IMR-90 (cell line): ENCODE measurements at regions not wholly inside any gene's neighbourhood (a gene's known extent, or its start where the extent isn't known, plus 50 kb on each side); places are given as distances from the start of the nearest gene placed in this dataset.

Source experiments
- ATAC-seq: fragments of 200-7000 bp; cut with Tn5 transposase; 2 replicates; pipeline ENCODE4 v1.9.1; 2020; ENCODE audit warnings: low read depth, mild to moderate bottlenecking, moderate library complexity
- BruUV-seq: library from RNA; stranded (reverse); fragments of 400-500 nt; replicated peaks from 2 replicates; lab custom pipeline; 2021; lab: Mats Ljungman, UMichigan
- CTCF ChIA-PET: fragments of 300-600 bp; formaldehyde crosslinking; extraction: SDS; loops from one replicate; lab custom pipeline; 2021; ENCODE audit warnings: antibody characterized with exemption; lab: Yijun Ruan, JAX
- POLR2A ChIA-PET: fragments of 300-600 bp; sonication (Branson Sonifier 250); formaldehyde crosslinking; loops from one replicate; lab custom pipeline; 2022; ENCODE audit warnings: antibody characterized with exemption; ENCODE audit not compliant: unreplicated experiment; lab: Charles Lee
- DNase-seq: peaks from one replicate; pipeline ENCODE4 v3.0.0; 2013
- H2AFZ ChIP-seq: replicated peaks from 2 replicates; pipeline ENCODE3; 2013; ENCODE audit warnings: low read length, mild to moderate bottlenecking; ENCODE audit not compliant: poor library complexity
- H2AK5ac ChIP-seq: 2 replicates; pipeline ENCODE4 v1.6.1; 2013; ENCODE audit warnings: low read depth, low read length, inconsistent platforms
- H2AK9ac ChIP-seq: replicated peaks from 2 replicates; pipeline ENCODE3; 2013; ENCODE audit warnings: mild to moderate bottlenecking, low read depth, low read length, moderate library complexity; ENCODE audit not compliant: poor library complexity
- H2BK120ac ChIP-seq: 2 replicates; pipeline ENCODE4 v1.6.1; 2013; ENCODE audit warnings: low read depth, low read length, inconsistent platforms
- H2BK15ac ChIP-seq: 3 replicates; pipeline ENCODE4 v1.6.1; 2013; ENCODE audit warnings: low read depth, low read length, inconsistent platforms
- H2BK20ac ChIP-seq: 2 replicates; pipeline ENCODE4 v1.6.1; 2013; ENCODE audit warnings: low read depth, mild to moderate bottlenecking, inconsistent platforms, low read length, moderate library complexity
- H2BK5ac ChIP-seq: 2 replicates; pipeline ENCODE4 v1.6.1; 2013; ENCODE audit warnings: mild to moderate bottlenecking, low read depth, low read length, inconsistent platforms; ENCODE audit not compliant: poor library complexity, severe bottlenecking
- H3K14ac ChIP-seq: replicated peaks from 2 replicates; pipeline ENCODE4 v1.6.1; 2013; ENCODE audit warnings: low read depth, low read length, inconsistent platforms
- H3K18ac ChIP-seq: 2 replicates; pipeline ENCODE4 v1.6.1; 2013; ENCODE audit warnings: low read depth, low read length, control low read depth
- H3K23ac ChIP-seq: 2 replicates; pipeline ENCODE4 v1.6.1; 2013; ENCODE audit warnings: low read depth, low read length, inconsistent platforms
- H3K27ac ChIP-seq: 2 replicates; pipeline ENCODE4 v1.5.1; 2013; ENCODE audit warnings: mild to moderate bottlenecking, control low read depth, low read length; ENCODE audit not compliant: insufficient read depth
- H3K27me3 ChIP-seq: 2 replicates; pipeline ENCODE4 v1.6.1; 2013; ENCODE audit warnings: low read length; ENCODE audit not compliant: control insufficient read depth, insufficient read depth
- H3K36me3 ChIP-seq: 2 replicates; pipeline ENCODE4 v1.6.1; 2013; ENCODE audit warnings: low read length, mixed read lengths; ENCODE audit not compliant: control insufficient read depth, insufficient read depth
- H3K4ac ChIP-seq: 2 replicates; pipeline ENCODE4 v1.6.1; 2013; ENCODE audit warnings: low read depth, low read length, inconsistent platforms
- H3K4me1 ChIP-seq: 2 replicates; pipeline ENCODE4 v1.6.1; 2013; ENCODE audit warnings: low read length, mixed read lengths; ENCODE audit not compliant: control insufficient read depth, insufficient read depth
- H3K4me2 ChIP-seq: 2 replicates; pipeline ENCODE4 v1.6.1; 2013; ENCODE audit warnings: low read depth, mild to moderate bottlenecking, control low read depth, low read length, moderate library complexity
- H3K4me3 ChIP-seq: 2 replicates; pipeline ENCODE4 v1.5.1; 2013; ENCODE audit warnings: low read depth, mild to moderate bottlenecking, control low read depth, low read length, moderate library complexity; ENCODE audit not compliant: insufficient read depth
- H3K56ac ChIP-seq: 2 replicates; pipeline ENCODE4 v1.6.1; 2013; ENCODE audit warnings: low read length, inconsistent platforms; ENCODE audit not compliant: insufficient read depth; ENCODE audit errors: extremely low read depth
- H3K79me1 ChIP-seq, 2 experiments: 2 replicates each; pipeline ENCODE4 v1.6.1; 2013; ENCODE audit warnings: low read length in 2 of 2, inconsistent platforms in 1 of 2, low read depth in 1 of 2
- H3K9ac ChIP-seq: 2 replicates; pipeline ENCODE4 v1.6.1; 2013; ENCODE audit warnings: low read depth, low read length, control low read depth
- H3K9me1 ChIP-seq: 2 replicates; pipeline ENCODE4 v1.6.1; 2013; ENCODE audit warnings: low read length, inconsistent platforms; ENCODE audit not compliant: insufficient read depth
- H3K9me3 ChIP-seq: 2 replicates; pipeline ENCODE4 v1.6.1; 2013; ENCODE audit warnings: low read length; ENCODE audit not compliant: control insufficient read depth, insufficient read depth
- H4K20me1 ChIP-seq: 2 replicates; pipeline ENCODE4 v1.6.1; 2013; ENCODE audit warnings: low read length, inconsistent platforms; ENCODE audit not compliant: insufficient read depth
- H4K5ac ChIP-seq: 2 replicates; pipeline ENCODE4 v1.6.1; 2013; ENCODE audit warnings: mild to moderate bottlenecking, low read depth, low read length, control low read depth
- H4K8ac ChIP-seq, 2 experiments: 2 replicates each; pipeline ENCODE4 v1.6.1; 2013; ENCODE audit warnings: low read depth in 2 of 2, low read length in 2 of 2, control low read depth in 1 of 2, inconsistent platforms in 1 of 2
- H4K91ac ChIP-seq: 2 replicates; pipeline ENCODE4 v1.6.1; 2013; ENCODE audit warnings: low read depth, low read length, inconsistent platforms; ENCODE audit not compliant: insufficient read depth
- CEBPB ChIP-seq: IDR thresholded peaks from 2 replicates; pipeline ENCODE4 v1.6.1; 2012; ENCODE audit warnings: low read depth, low read length, improper control_type of control experiment
- MXI1 ChIP-seq: IDR thresholded peaks from 2 replicates; pipeline ENCODE4 v1.6.1; 2012; ENCODE audit warnings: low read depth, mild to moderate bottlenecking, low read length, moderate library complexity, borderline replicate concordance
- NFE2L2 ChIP-seq: fragments of 150-350 bp; IDR thresholded peaks from 2 replicates; pipeline ENCODE4 v1.6.1; 2016; ENCODE audit warnings: low read depth, mild to moderate bottlenecking, low read length
- WGBS, 2 experiments: methylation state at CpG; one replicate each; pipeline versions ENCODE4 v1.1.5 to v1.1.7; 2013; ENCODE audit warnings: missing lambda C conversion rate in 2 of 2; ENCODE audit not compliant: insufficient read length in 1 of 2; ENCODE audit errors: extremely low coverage in 2 of 2; 5-methylcytosine and 5-hydroxymethylcytosine counted together
- dilution Hi-C: fragments of 300-500 bp; cut with HindIII; formaldehyde crosslinking; loops from one replicate; pipeline ENCODE4 v1.14.3; 2018; ENCODE audit warnings: low sequenced_read_pairs; ENCODE audit not compliant: unreplicated experiment
- in situ Hi-C: fragments of 300-500 bp; cut with MboI; formaldehyde crosslinking; loops from 3 replicates; pipeline ENCODE4 v1.14.3; 2019; ENCODE audit warnings: low sequenced_read_pairs, inconsistent platforms, mixed read lengths
- intact Hi-C: fragments of 100-400 bp; cut with micrococcal nuclease; formaldehyde crosslinking; loops from 2 replicates; pipeline ENCODE4 v1.10.0; 2022
- TF ChIP-seq, protein P1 (sequence below): fragments of 150-350 bp; IDR thresholded peaks from 2 replicates; pipeline ENCODE4 v1.6.1; 2016; ENCODE audit warnings: low read depth, mild to moderate bottlenecking, low read length, moderate library complexity, borderline replicate concordance

DNA sequence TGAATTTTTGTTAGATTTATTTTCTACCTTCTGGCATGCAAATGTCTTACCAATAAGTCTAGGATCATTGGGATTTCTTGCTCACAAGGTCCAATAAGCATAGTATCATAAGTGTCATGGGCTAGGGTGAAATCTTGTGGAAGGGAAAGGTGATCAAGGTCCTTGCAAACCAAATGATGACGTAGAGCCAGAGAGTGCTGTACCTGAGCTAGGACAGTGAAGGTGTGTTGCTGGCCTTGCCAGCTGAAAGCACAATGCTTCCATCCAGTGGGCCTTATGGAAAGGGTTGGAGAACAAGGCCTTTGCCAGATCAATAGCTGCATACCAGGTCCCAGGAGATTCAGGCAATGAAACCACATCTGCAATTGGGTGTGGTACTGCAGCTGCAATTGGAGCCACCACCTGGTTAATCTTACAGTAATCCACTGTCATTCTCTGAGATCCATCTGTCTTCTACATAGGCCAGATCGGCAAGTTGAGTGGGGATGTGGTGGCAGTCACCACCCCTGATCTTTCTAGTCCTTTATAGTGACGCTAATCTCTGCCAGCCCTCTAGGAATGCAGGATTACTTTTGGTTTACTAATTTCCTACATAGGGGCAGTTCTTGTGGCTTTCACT lies 208.9 kb upstream of the MYL2 start:
- no peak overlapping the region for H3K4me2 ChIP-seq
- H3K79me1 ChIP-seq = no peaks in the 10 kb centered on the region
- no peak overlapping the region for H4K8ac ChIP-seq
- H3K27me3 ChIP-seq = no peaks in the 10 kb centered on the region
- WGBS, 2 experiments = 8% methylated on average over 1 of the region's 3 CpGs; no CpG with 5 or more reads in 1 of the 2 experiments
- no peak overlapping the region for H3K27ac ChIP-seq
- no peak overlapping the region for H2BK5ac ChIP-seq
- H2AK5ac ChIP-seq = no peak overlapping the region
- POLR2A ChIA-PET = no interaction called here
- H3K4me1 ChIP-seq = no peaks in the 10 kb centered on the region
- TF ChIP-seq MXI1 (no peak), CEBPB (no peak), NFE2L2 (no peak)
- TF ChIP-seq, protein P1, sequence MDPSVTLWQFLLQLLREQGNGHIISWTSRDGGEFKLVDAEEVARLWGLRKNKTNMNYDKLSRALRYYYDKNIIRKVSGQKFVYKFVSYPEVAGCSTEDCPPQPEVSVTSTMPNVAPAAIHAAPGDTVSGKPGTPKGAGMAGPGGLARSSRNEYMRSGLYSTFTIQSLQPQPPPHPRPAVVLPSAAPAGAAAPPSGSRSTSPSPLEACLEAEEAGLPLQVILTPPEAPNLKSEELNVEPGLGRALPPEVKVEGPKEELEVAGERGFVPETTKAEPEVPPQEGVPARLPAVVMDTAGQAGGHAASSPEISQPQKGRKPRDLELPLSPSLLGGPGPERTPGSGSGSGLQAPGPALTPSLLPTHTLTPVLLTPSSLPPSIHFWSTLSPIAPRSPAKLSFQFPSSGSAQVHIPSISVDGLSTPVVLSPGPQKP = no peak
- H2BK120ac ChIP-seq = no peak overlapping the region
- no peak overlapping the region for H4K5ac ChIP-seq
- dilution Hi-C loops = no loop called here
- H2BK20ac ChIP-seq = no peak overlapping the region
- no peaks in the 10 kb centered on the region for H4K20me1 ChIP-seq
- no peak overlapping the region for H3K56ac ChIP-seq
- CTCF ChIA-PET = no interaction called here
- H3K23ac ChIP-seq = no peak overlapping the region
- ATAC-seq (no peak), DNase-seq (no peak)
- no peak overlapping the region for H3K4ac ChIP-seq
- H3K9ac ChIP-seq = no peak overlapping the region
- no peaks in the 10 kb centered on the region for H3K9me1 ChIP-seq
- no peaks in the 10 kb centered on the region for H3K9me3 ChIP-seq
- H2BK15ac ChIP-seq = no peak overlapping the region
- no peak overlapping the region for H2AK9ac ChIP-seq
- H4K91ac ChIP-seq = no peak overlapping the region
- intact Hi-C loops = no loop called here
- H3K36me3 ChIP-seq = no peaks in the 10 kb centered on the region
- no peak overlapping the region for H2AFZ ChIP-seq
- in situ Hi-C loops = no loop called here
- no TSS peak for BruUV-seq
- no peak overlapping the region for H3K14ac ChIP-seq
- no peak overlapping the region for H3K18ac ChIP-seq
- no peak overlapping the region for H3K4me3 ChIP-seq
